ENCODE measurements at regions not wholly inside any gene's neighbourhood (a gene's known extent, or its start where the extent isn't known, plus 50 kb on each side); places are given as distances from the start of the nearest gene placed in this dataset.

DNA sequence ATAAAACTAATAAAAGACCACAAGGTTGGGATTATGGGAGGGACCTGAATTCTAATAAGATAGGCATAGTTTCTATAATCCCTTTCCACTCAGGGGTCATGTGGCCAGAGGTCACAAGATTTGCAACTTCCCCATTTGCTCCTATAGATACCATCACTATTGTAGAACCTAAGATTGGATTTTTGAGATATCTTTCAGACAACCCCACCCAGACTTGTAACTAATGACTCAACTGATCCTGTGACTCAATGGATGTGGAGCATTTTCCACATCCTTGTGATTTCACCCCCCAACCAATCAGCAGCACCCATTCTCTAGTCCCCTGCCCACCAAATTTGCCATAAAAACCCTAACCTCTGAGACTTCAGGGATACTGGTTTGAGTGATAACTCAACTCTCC, 51.9 kb upstream of the PIK3AP1 start:
- no peaks in the 10 kb centered on the region for H3K27me3 Mint-ChIP-seq
- ATAC-seq (ENCODE audit: low read depth in 2 of 2) (no peak), DNase-seq (no peak)
- peaks cover 5 to 17% (median 5%) of the 10 kb centered on the region in 3 donors for H3K4me1 Mint-ChIP-seq
- no peak overlapping the region for H3K27ac Mint-ChIP-seq
- no peak overlapping the region for H3K4me3 Mint-ChIP-seq
- peaks cover 7% of the 10 kb centered on the region in 2 donors for H3K36me3 Mint-ChIP-seq
- peaks cover 0 to 10% (median 8%) of the 10 kb centered on the region in 7 donors for H3K9me3 Mint-ChIP-seq

DNA sequence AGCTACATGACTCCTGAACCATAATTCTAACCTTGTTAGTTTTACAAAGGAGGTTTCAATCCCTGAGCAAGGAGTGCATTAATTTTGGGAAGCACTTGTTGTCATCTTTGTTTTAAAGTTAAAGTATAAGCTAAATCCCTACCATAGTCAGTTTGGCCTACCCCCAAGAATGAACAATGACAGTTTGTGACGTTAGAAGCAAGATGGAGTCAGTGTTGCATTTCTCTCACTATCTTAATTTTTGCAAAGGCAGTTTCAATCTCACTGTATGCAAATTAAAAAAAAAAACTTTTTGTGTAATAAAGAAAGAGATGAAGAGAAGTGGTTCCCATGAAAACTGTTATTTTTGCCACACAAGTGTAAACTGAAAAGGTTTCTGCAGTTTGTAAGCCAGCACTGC, 50.7 kb upstream of the PIK3AP1 start:
- DNase-seq = no peak
- Mint-ChIP-seq H3K27ac (peak overlapping the region in 1 of 6 donors; percentile 11), H3K36me3 (peaks cover 7% of the 10 kb centered on the region in 2 donors), H3K4me1 (peaks cover 5 to 25% (median 12%) of the 10 kb centered on the region in 3 donors), H3K4me3 (no peak overlapping the region), H3K27me3 (no peaks in the 10 kb centered on the region), H3K9me3 (peaks cover 0 to 10% (median 8%) of the 10 kb centered on the region in 7 donors)
- no peak for ATAC-seq (ENCODE audit: low read depth in 2 of 2)
